GM12878 (cell line): ENCODE measurements at regions not wholly inside any gene's neighbourhood (a gene's known extent, or its start where the extent isn't known, plus 50 kb on each side); places are given as distances from the start of the nearest gene placed in this dataset.

ENCODE experiments used
- ATAC-seq: fragments of 200-7000 bp; cut with Tn5 transposase; 3 replicates; pipeline ENCODE4 v1.9.1; 2020; ENCODE audit warnings: mild to moderate bottlenecking, moderate library complexity
- BruUV-seq: library from RNA; stranded (reverse); fragments of 400-500 nt; replicated peaks from 2 replicates; lab custom pipeline; 2021; lab: Mats Ljungman, UMichigan
- CTCF ChIA-PET: fragments of 300-600 bp; sonication (Branson Sonifier 250); formaldehyde crosslinking; extraction: SDS; loops from one replicate; lab custom pipeline; 2021; ENCODE audit warnings: inconsistent platforms; lab: Yijun Ruan, JAX
- POLR2A ChIA-PET: fragments of 350-600 bp; formaldehyde crosslinking; extraction: SDS; loops from one replicate; lab custom pipeline; 2021; ENCODE audit warnings: inconsistent platforms; lab: Charles Lee
- RAD21 ChIA-PET: fragments of 300-600 bp; sonication (Branson Sonifier 250); formaldehyde crosslinking; loops from one replicate; lab custom pipeline; 2023; ENCODE audit warnings: antibody characterized with exemption; ENCODE audit not compliant: unreplicated experiment; lab: Charles Lee
- SMC1A ChIA-PET: fragments of 300-600 bp; sonication (Branson Sonifier 250); formaldehyde crosslinking; loops from one replicate; lab custom pipeline; 2023; ENCODE audit not compliant: unreplicated experiment, uncharacterized antibody; lab: Charles Lee
- DNase-seq: peaks from one replicate; pipeline ENCODE4 v3.0.0-alpha.2; 2011; ENCODE audit warnings: low read depth, low spot score
- FAIRE-seq: peaks from 3 replicates; lab custom pipeline; 2011; peaks lifted over from hg19 to GRCh38; lab: Jason Lieb, UNC
- H2AFZ ChIP-seq: 2 replicates; pipeline ENCODE4 v1.6.0; 2011; ENCODE audit warnings: low read depth, low read length, control low read depth; ENCODE audit not compliant: control insufficient read depth
- H3K27ac ChIP-seq: 2 replicates; pipeline ENCODE4 v1.5.1; 2011; ENCODE audit warnings: control low read depth; ENCODE audit not compliant: control insufficient read depth, insufficient read depth
- H3K27me3 ChIP-seq, 2 experiments: replicated peaks in 1 of 2; 2 replicates each; pipeline versions ENCODE4 v1.6.0 to v1.6.1; 2011; ENCODE audit warnings: low read length in 1 of 2; ENCODE audit not compliant: control insufficient read depth in 2 of 2, insufficient read depth in 2 of 2
- H3K36me3 ChIP-seq, 2 experiments: 2 replicates each; pipeline ENCODE4 v1.5.1; 2011; ENCODE audit warnings: low read length in 1 of 2; ENCODE audit not compliant: control insufficient read depth in 2 of 2, insufficient read depth in 2 of 2
- H3K4me1 ChIP-seq: 2 replicates; pipeline ENCODE4 v1.6.1; 2011; ENCODE audit warnings: mild to moderate bottlenecking, low read length, moderate library complexity, mixed read lengths; ENCODE audit not compliant: control insufficient read depth, insufficient read depth
- H3K4me2 ChIP-seq: 2 replicates; pipeline ENCODE4 v1.6.0; 2011; ENCODE audit warnings: control low read depth; ENCODE audit not compliant: control insufficient read depth, insufficient read depth
- H3K4me3 ChIP-seq: fragments of 200-600 bp; sonication (generic); 2 replicates; pipeline ENCODE4 v1.5.1; 2016
- H3K79me2 ChIP-seq: 2 replicates; pipeline ENCODE4 v1.6.0; 2011; ENCODE audit warnings: low read length; ENCODE audit not compliant: control insufficient read depth, insufficient read depth
- H3K9ac ChIP-seq: 2 replicates; pipeline ENCODE4 v1.8.0; 2011; ENCODE audit warnings: low read length, control low read depth, mixed read lengths; ENCODE audit not compliant: control insufficient read depth, insufficient read depth
- H3K9me3 ChIP-seq: replicated peaks from 3 replicates; pipeline ENCODE4 v1.5.1; 2011; ENCODE audit warnings: mild to moderate bottlenecking, low read length; ENCODE audit not compliant: control insufficient read depth, insufficient read depth
- H4K20me1 ChIP-seq: 2 replicates; pipeline ENCODE4 v1.6.0; 2011; ENCODE audit not compliant: control insufficient read depth, insufficient read depth
- NFYB ChIP-seq: IDR thresholded peaks from 2 replicates; pipeline ENCODE4 v1.6.1; 2011; ENCODE audit warnings: low read depth, mild to moderate bottlenecking, low read length, improper control_type of control experiment, moderate library complexity; ENCODE audit not compliant: insufficient read depth
- POLR2AphosphoS2 ChIP-seq: IDR thresholded peaks from 2 replicates; pipeline ENCODE4 v1.6.1; 2011; ENCODE audit warnings: low read depth, mild to moderate bottlenecking, low read length, improper control_type of control experiment, moderate library complexity
- SUZ12 ChIP-seq: fragments of 200-600 bp; sonication (generic); IDR thresholded peaks from one replicate; pipeline ENCODE4 v1.6.1; 2018; ENCODE audit warnings: antibody characterized with exemption, mild to moderate bottlenecking; ENCODE audit not compliant: unreplicated experiment
- ZBTB4 ChIP-seq: fragments of 450-650 bp; formaldehyde crosslinking; IDR thresholded peaks from 2 replicates; pipeline ENCODE4 v1.4.0; 2022; ENCODE audit warnings: mild to moderate bottlenecking, moderate library complexity
- WGBS: methylation state at CpG from one replicate; pipeline ENCODE4 v1.1.6; 2016; ENCODE audit warnings: low lambda C conversion rate; ENCODE audit not compliant: insufficient replicate concordance, insufficient coverage; ENCODE audit errors: missing lambda C conversion rate; 5-methylcytosine and 5-hydroxymethylcytosine counted together
- in situ Hi-C: fragments of 300-500 bp; cut with MboI; formaldehyde crosslinking; loops from 9 replicates; pipeline ENCODE4 v1.14.3; 2018; ENCODE audit warnings: mixed read lengths
- intact Hi-C: fragments of 100-400 bp; cut with micrococcal nuclease; formaldehyde crosslinking; loops from one replicate; pipeline ENCODE4 v1.14.2; 2022; ENCODE audit not compliant: unreplicated experiment

- intact Hi-C loops = no loop called here
- Histone ChIP-seq H4K20me1 (no peaks in the 10 kb centered on the region), H2AFZ (no peak overlapping the region), H3K27me3 (no peaks in the 10 kb centered on the region), H3K36me3 (no peaks in the 10 kb centered on the region), H3K27ac (no peak overlapping the region), H3K4me2 (no peak overlapping the region), H3K4me3 (no peak overlapping the region), H3K9ac (no peak overlapping the region), H3K4me1 (peaks cover 3% of the 10 kb centered on the region), H3K9me3 (no peaks in the 10 kb centered on the region), H3K79me2 (no peaks in the 10 kb centered on the region)
- TF ChIP-seq ZBTB4 (CRISPR knock-in tag) (no peak), POLR2AphosphoS2 (no peak), NFYB (no peak), SUZ12 (no peak)
- ATAC-seq (no peak), DNase-seq (no peak), FAIRE-seq (no peak)
- CTCF ChIA-PET = interaction anchor here (1.6 to 2.7 kb wide), 3 partner anchors 21 to 411 kb away, joined by 4 to 9 read pairs (median 7); no protein-coding TSS in a partner anchor
- POLR2A ChIA-PET = no interaction called here
- BruUV-seq = no TSS peak
- in situ Hi-C loops = loop anchor here (5.0 kb wide), 1 partner anchor 46 kb away; no protein-coding TSS in a partner anchor
- RAD21 ChIA-PET = no interaction called here
- SMC1A ChIA-PET = interaction anchor here (1.3 kb wide), 1 partner anchor 103 kb away, joined by 6 read pairs; no protein-coding TSS in a partner anchor
- 3% methylated on average over 3 of the region's 3 CpGs for WGBS
Observed at GRCh38 chrX:65601126-65601525, 66.3 kb upstream of the MSN start.
